ACC112 (cell line): ENCODE measurements at regions not wholly inside any gene's neighbourhood (a gene's known extent, or its start where the extent isn't known, plus 50 kb on each side); places are given as distances from the start of the nearest gene placed in this dataset.

Experiments
- H2AFZ ChIP-seq: fragments of 200-600 bp; sonication (generic); one replicate; pipeline ENCODE4 v1.6.0; 2017; ENCODE audit warnings: antibody characterized with exemption, low read length; ENCODE audit not compliant: unreplicated experiment
- H3K27ac ChIP-seq: fragments of 200-600 bp; sonication (generic); 2 replicates; pipeline ENCODE4 v1.5.1; 2014; ENCODE audit warnings: low read depth, mild to moderate bottlenecking, antibody characterized with exemption, low read length, moderate library complexity
- H3K27me3 ChIP-seq: fragments of 200-600 bp; sonication (generic); 2 replicates; pipeline ENCODE4 v1.6.1; 2014; ENCODE audit warnings: mild to moderate bottlenecking, antibody characterized with exemption, low read length, moderate library complexity, mixed read lengths; ENCODE audit not compliant: insufficient read depth
- H3K36me3 ChIP-seq: fragments of 200-600 bp; sonication (generic); 2 replicates; pipeline ENCODE4 v1.6.1; 2016; ENCODE audit warnings: mild to moderate bottlenecking, antibody characterized with exemption, low read length, moderate library complexity, mixed read lengths; ENCODE audit not compliant: insufficient read depth
- H3K4me1 ChIP-seq: fragments of 200-600 bp; sonication (generic); one replicate; pipeline ENCODE4 v1.6.1; 2016; ENCODE audit warnings: low read length, mixed read lengths; ENCODE audit not compliant: insufficient read depth, unreplicated experiment, control insufficient read depth
- H3K4me3 ChIP-seq: fragments of 200-600 bp; sonication (generic); 2 replicates; pipeline ENCODE4 v1.5.1; 2014; ENCODE audit warnings: mild to moderate bottlenecking, low read depth, low read length
- H3K79me2 ChIP-seq: fragments of 200-600 bp; sonication (generic); one replicate; pipeline ENCODE4 v1.6.0; 2016; ENCODE audit warnings: low read length; ENCODE audit not compliant: control insufficient read depth, unreplicated experiment, insufficient read depth

DNA sequence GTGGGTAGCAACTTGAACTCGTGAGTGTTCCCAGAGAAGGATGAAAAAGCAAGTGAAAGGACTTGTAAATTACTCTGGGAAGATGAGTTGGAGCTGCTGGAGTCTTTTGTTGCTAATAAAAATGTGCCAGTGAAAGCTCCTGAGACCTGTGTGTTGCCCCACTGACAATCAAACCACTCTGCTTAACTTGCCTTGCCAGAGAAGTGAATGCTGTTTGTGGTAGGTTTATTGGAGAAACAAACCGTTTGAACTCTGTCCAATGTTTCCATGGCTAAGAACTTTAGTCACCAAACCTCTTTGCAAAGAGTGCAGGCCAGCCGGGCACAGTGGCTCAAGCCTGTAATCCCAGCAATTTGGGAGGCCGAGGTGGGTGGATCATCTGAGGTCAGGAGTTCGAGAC, 586.9 kb downstream of the PCDH7 start:
- H2AFZ ChIP-seq: no peak overlapping the region

DNA sequence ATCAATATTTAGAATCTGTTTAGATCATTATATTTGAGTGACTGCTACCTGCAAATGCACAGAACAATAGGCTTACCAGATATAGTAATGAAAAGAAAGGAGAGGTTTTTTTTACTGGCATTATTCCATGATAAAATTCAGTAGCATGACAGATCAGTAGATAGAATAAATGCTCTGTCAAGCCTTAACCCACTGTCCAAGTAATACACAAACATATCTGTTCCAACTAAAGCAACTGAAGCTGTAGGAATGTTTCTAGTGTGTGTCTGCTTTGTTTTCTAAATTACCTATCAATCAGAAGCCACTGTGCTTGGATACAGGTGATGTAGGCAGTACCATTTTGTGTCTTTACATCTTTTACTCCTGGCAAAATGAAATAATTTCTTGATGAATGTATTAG, 604.6 kb downstream of the PCDH7 start:
- Histone ChIP-seq H2AFZ (no peak overlapping the region), H3K4me3 (no peak overlapping the region), H3K36me3 (no peaks in the 10 kb centered on the region), H3K79me2 (no peaks in the 10 kb centered on the region), H3K4me1 (no peaks in the 10 kb centered on the region), H3K27ac (no peak overlapping the region), H3K27me3 (no peaks in the 10 kb centered on the region)

More for the DNA sequence above, 586.9 kb downstream of the PCDH7 start:
- no peak overlapping the region for H3K27ac ChIP-seq
- H3K27me3 ChIP-seq: peaks cover 4% of the 10 kb centered on the region; the same call in 1 of the 2 replicates
- H3K4me3 ChIP-seq: no peak overlapping the region
- no peaks in the 10 kb centered on the region for H3K79me2 ChIP-seq
- H3K4me1 ChIP-seq: no peaks in the 10 kb centered on the region
- no peaks in the 10 kb centered on the region for H3K36me3 ChIP-seq

DNA sequence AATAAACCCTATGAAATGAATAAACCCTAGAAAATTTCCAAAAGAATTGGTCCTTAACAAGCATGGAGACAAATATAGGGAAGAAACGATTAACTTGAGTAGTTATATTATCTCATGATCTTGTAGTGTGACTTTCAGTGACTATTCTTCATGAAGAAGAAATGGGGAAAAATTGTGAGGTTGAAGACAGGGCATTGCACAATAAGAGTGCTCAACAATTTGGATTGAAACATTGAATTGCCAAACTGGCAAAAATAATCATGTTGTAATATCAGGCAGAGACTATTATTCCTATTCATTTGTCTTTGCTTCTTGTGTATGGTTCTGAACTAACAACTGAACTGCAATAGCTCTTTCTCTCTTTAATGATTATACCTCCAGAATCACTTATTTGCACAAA, 605.1 kb downstream of the PCDH7 start:
- H2AFZ ChIP-seq: no peak overlapping the region
- H3K36me3 ChIP-seq: no peaks in the 10 kb centered on the region
- H3K4me3 ChIP-seq: no peak overlapping the region
- no peaks in the 10 kb centered on the region for H3K27me3 ChIP-seq
- H3K27ac ChIP-seq: no peak overlapping the region
- no peaks in the 10 kb centered on the region for H3K4me1 ChIP-seq
- H3K79me2 ChIP-seq: no peaks in the 10 kb centered on the region

DNA sequence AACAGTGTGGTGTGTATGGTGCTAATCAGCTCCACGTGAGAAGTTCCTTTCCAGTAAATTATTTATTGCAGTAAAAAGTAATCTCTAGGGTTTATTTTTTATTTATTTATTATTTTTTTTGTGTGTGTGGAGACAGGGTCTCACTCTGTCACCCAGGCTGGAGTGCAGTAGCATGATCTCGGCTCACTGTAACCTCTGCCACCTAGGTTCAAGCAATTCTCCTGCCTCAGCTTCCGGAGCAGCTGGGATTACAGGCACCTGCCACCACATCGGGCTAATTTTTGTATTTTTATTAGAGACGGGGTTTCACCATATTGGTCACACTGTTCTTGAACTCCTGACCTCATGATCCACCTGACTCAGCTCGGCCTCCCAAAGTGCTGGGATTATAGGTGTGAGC, 606.9 kb downstream of the PCDH7 start:
- Histone ChIP-seq H3K36me3 (no peaks in the 10 kb centered on the region), H3K27me3 (no peaks in the 10 kb centered on the region), H3K79me2 (no peaks in the 10 kb centered on the region), H3K4me1 (no peaks in the 10 kb centered on the region), H2AFZ (no peak overlapping the region), H3K4me3 (no peak overlapping the region), H3K27ac (no peak overlapping the region)

DNA sequence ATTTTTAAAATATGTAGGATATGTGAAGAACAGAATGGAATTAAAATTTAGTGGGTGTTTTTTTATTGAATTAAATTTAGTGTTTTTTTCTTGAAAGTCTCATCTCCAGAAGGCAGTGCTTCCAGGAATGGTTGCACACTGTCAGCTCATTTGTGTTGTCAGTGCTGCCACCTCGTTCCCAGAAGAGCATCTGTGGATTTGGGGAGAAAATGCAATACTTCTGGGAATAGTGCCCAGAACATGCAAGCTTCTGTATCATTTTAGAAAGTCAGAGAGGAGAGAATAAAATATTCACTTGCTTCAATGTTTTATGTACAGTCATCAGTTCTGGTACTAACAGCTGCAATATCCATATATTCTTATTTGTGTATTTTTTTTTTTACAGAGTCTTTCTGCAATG, 608.8 kb downstream of the PCDH7 start:
- no peaks in the 10 kb centered on the region for H3K79me2 ChIP-seq

DNA sequence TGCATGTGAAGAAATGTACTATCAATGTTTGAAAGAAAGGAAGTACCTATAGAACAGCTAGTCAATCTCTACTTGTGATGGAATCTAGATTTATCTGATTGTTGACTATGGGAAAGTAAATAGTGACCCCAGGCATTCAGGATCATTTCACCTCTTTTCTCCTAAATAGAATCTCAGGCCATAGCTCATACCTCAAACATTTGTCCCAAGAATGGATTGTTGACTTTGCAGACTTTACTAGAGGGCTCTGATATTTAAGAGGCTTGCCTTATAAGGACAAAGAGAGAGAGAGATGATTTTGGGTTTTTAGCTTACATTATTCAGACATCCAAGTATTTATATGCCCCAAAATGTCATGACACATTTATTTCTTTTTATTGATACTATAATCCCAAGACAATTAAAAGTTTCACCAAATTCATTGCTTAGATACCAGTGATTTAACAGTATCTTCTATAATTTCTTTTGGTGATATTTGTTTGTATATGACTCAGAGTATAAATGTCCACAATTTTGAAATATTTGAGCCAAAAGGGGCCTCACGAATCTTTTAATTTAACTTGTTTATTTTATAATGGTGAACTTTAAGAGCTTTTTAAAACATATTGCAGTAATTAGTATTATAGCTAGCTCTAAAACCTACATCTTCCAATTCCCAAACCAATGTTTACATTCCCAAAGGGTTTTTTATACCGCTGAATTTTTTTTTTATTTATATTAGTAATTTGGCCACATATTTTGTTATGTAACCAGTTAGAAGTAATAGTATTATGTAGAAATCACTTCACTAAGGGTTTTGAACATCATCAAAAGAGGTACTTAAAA, 614.1 kb downstream of the PCDH7 start:
- Histone ChIP-seq H3K4me3 (no peak overlapping the region), H3K4me1 (peaks cover 5% of the 10 kb centered on the region), H3K79me2 (no peaks in the 10 kb centered on the region), H2AFZ (peak overlapping the region; percentile 11), H3K27ac (no peak overlapping the region), H3K27me3 (no peaks in the 10 kb centered on the region), H3K36me3 (no peaks in the 10 kb centered on the region)

More for the DNA sequence above, 608.8 kb downstream of the PCDH7 start:
- Histone ChIP-seq H3K36me3 (no peaks in the 10 kb centered on the region), H2AFZ (no peak overlapping the region), H3K27me3 (no peaks in the 10 kb centered on the region), H3K4me3 (no peak overlapping the region), H3K4me1 (peaks cover under 1% of the 10 kb centered on the region), H3K27ac (no peak overlapping the region)

DNA sequence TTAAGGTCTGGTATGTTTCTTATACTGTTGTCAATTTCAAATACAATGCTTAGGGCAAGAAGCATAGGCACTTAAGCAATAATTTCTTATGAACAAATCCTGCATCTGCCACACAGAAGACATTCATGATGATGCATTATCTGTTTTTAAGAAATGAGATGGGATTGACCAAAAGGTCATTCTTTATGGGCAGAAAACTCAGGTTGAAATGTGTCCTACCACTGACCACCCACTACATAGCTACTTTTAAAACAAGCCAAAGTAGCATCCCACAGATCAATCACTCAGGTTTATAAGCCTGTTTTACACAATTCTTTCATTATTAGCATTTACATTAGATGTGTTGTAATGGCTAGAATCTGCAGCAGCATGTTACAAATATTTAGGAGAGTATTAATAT, 617.8 kb downstream of the PCDH7 start:
- peaks cover 5% of the 10 kb centered on the region for H3K4me1 ChIP-seq
- no peak overlapping the region for H2AFZ ChIP-seq
- no peak overlapping the region for H3K4me3 ChIP-seq
- H3K27me3 ChIP-seq: no peaks in the 10 kb centered on the region
- H3K79me2 ChIP-seq: no peaks in the 10 kb centered on the region
- H3K36me3 ChIP-seq: no peaks in the 10 kb centered on the region
- H3K27ac ChIP-seq: no peak overlapping the region

DNA sequence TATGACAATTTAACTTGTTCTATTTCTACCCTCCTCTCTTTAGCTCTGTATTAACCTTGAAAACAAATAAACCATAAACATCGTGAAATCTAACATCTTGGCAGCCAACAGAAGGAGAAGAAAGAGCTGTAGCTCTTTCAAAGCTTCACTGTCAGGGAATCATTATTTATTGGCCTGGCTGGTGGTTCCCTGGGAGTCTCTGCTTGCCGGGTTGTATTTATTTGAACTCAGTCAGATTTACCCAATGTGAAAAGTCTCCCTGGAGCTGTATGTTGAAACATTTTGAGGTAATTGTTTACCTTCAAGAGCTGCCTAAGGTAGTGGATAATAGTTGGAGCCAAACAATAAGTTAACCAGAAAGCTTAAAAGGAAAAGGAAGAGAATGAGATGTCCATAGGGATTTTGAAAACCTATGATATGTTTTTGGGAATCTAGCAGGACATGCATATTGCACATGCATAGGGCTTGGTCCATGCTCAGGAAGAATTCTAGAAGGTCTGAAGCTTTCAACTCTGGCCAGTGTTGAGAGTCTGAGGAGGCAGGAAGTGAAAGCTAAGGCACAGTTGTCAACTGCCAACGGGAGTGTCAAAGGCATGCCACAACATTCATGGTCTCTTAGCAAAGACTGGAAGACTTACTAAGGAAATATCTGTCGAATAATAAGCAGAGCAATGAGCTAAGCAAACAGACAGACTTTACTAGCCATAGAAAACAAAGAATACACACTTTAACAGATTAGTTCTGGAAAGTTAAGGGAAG, 621.6 kb downstream of the PCDH7 start:
- H3K4me3 ChIP-seq: no peak overlapping the region
- no peaks in the 10 kb centered on the region for H3K27me3 ChIP-seq
- H3K79me2 ChIP-seq: no peaks in the 10 kb centered on the region
- no peak overlapping the region for H2AFZ ChIP-seq
- no peaks in the 10 kb centered on the region for H3K4me1 ChIP-seq
- H3K27ac ChIP-seq: no peak overlapping the region
- no peaks in the 10 kb centered on the region for H3K36me3 ChIP-seq

DNA sequence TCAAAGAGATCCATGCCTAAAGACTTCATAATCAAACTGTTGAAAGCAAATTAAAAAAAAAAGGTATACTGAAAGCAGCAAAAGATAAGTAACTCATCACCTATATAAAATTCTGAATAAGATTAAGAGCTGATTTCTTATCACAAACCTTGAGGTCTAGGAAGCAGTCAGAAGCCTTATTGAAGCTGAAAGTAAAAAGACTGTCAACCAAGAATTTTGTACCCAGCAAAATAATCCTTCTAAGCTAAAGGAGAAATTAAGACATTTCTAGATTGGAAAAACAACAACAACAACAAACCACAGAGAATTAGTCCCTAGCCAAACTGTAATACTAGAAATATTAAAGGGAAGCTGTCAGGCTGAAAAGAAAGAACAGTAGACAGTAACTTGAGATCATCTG, 622.9 kb downstream of the PCDH7 start:
- no peak overlapping the region for H3K27ac ChIP-seq
- no peaks in the 10 kb centered on the region for H3K4me1 ChIP-seq
- no peaks in the 10 kb centered on the region for H3K79me2 ChIP-seq
- no peaks in the 10 kb centered on the region for H3K36me3 ChIP-seq
- no peak overlapping the region for H2AFZ ChIP-seq
- H3K4me3 ChIP-seq: no peak overlapping the region
- H3K27me3 ChIP-seq: no peaks in the 10 kb centered on the region

DNA sequence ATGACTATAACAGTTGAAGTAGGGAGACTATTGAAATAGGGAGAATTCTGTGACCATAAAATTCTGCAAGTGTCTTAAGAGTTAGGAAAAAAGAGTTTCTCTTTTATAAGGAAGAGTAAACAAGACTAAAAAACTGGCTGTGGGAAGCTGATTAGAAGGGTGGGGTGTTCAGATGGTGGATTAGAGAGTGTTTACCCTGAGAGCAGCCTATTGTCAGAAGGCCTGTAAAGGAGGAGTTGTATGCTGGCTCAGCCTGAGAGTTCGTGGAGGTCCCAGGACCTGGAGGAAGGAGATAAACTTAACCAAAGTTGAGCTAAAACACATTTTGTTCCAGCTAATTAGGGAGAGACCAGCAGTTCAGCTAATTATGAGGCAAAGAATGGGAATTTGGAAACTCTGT, 629.7 kb downstream of the PCDH7 start:
- H3K79me2 ChIP-seq: no peaks in the 10 kb centered on the region
- H3K36me3 ChIP-seq: no peaks in the 10 kb centered on the region
- H3K27ac ChIP-seq: no peak overlapping the region
- peak overlapping the region; percentile 32 for H2AFZ ChIP-seq
- H3K27me3 ChIP-seq: no peaks in the 10 kb centered on the region
- no peak overlapping the region for H3K4me3 ChIP-seq
- H3K4me1 ChIP-seq: no peaks in the 10 kb centered on the region

DNA sequence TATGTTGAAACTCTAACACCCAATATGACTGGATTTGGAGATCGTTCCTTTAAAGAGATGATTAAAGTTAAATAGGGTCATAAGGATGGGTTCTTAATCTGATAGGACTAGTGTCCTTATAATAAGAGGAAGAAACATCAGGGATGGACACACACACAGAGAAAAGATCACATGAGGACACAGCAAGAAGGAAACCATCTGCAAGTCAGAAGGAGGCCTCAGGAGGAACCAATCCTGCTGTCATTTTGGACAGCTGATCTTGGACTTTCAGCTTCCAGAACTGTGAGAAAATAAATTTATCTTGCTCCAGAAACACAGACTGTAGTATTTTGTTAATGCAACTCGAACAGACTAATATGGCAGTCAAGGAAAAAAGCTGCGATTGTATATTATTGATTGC, 631.5 kb downstream of the PCDH7 start:
- H3K4me3 ChIP-seq: no peak overlapping the region
- no peaks in the 10 kb centered on the region for H3K4me1 ChIP-seq
- H3K27ac ChIP-seq: no peak overlapping the region
- no peaks in the 10 kb centered on the region for H3K27me3 ChIP-seq
- H3K79me2 ChIP-seq: no peaks in the 10 kb centered on the region
- no peaks in the 10 kb centered on the region for H3K36me3 ChIP-seq
- H2AFZ ChIP-seq: no peak overlapping the region
